ENCODE measurements at regions not wholly inside any gene's neighbourhood (a gene's known extent, or its start where the extent isn't known, plus 50 kb on each side); places are given as distances from the start of the nearest gene placed in this dataset.
"Not testable (repeated sequence)": the region's sequence is repeated elsewhere in the genome, so short reads cannot be mapped to it uniquely, and the experiment has no call there.

GRCh38 chr6:126673749-126674148, 333.8 kb downstream of the CENPW start:
- DNase-seq: not testable (repeated sequence)

DNA sequence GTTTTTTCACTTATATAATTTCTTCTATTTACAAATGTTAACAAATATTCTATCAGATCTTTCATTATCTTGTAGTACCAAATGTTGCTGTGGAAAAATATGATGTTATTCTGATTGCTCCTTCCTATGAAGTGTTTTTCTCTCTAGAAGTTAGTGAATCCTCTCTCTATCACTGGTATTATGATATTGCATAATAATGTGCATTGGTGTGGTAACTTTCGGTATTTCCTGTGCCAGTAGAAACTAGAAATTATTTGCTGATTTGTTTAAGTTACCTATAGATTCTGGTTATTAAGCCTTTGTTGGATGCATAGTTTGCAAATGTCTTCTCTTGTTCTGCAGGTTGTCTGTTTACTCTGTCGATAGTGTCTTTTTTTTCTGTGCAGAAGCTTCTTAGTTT, 342.5 kb downstream of the CENPW start:
- DNase-seq: no peak

DNA sequence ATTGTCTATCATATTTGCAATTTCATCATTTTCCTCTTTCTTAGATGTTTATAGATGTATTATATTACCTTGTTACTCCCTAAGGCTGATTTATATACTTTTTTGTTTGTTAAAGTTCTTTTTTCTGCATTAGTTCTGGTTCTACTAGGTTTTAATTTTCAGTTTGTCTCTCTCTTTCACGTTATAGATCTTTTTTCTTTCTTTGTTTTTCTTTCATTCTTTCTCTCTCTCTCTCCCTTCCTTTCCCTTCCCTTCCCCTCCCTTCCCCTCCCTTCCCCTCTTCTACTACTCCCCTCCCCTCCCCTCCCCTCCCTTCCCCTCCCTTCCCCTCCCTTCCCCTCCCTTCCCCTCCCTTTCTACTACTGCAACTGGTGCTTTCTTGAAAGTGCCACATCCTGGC, 345.3 kb downstream of the CENPW start:
- DNase-seq: no peak

GRCh38 chr6:126696921-126697693, 357.2 kb downstream of the CENPW start:
- peak; percentile 89 for DNase-seq

- no peak for DNase-seq
These were observed 358.9 kb downstream of the CENPW start for GRCh38 chr6:126698732-126699240.

- DNase-seq: no peak
These were observed 362.0 kb downstream of the CENPW start for GRCh38 chr6:126701676-126702560.

DNA sequence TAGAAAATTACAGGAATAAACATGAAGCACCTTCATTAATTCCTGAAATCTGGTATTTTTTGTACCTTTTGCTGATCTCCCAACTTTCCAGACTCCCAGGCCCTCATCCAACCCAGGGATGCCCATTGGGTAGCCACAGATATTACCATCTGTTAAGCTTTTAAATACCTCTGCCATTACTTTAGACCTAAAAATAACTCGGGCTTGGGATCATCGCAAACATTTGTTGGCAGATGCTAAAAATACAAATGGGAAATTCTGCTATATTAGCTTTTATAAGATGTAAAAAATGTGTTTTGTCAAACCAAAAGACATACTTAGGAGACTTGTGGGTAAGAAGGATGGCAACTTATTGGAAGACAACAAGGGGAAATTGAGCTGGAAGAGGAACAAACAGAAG, 376.1 kb downstream of the CENPW start:
- no peak for DNase-seq

GRCh38 chr6:126716826-126717509, 377.1 kb downstream of the CENPW start:
- DNase-seq: no peak

DNA sequence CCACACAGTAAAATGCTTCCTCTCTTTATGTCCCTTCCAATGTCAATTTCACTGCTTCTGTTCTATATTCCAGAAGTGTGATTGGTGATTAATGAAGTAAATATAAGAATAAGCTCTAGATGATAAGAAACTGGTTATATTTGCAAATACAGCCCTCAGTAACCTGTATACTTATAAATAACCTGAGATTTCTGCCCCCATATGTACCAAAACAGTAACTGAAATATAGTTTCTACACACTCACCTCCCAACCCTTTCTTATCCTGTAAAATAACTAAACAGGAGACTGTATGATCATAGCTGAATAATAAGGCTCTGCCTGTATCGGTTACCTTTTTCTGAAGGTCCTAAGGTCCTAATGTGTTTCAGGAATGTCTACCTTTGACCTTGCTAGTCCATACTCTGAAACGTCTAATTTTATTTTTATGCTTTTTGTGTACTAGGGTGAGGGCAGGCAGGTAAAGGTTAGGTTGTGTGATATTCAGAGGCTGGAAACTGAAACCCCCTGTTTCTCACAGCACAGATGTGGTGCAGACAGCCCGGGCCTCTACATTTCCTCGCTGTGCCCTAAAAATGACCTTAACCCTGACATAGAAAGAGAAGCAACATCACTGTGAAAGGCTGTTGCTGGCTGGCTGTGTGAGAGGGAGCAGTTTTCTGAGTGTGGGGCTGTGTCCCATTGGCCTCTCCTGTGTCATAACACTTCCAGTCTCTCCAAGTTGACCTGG, 378.8 kb downstream of the CENPW start:
- no peak for DNase-seq

GRCh38 chr6:126720304-126720703, 380.4 kb downstream of the CENPW start:
- no peak for DNase-seq

DNA sequence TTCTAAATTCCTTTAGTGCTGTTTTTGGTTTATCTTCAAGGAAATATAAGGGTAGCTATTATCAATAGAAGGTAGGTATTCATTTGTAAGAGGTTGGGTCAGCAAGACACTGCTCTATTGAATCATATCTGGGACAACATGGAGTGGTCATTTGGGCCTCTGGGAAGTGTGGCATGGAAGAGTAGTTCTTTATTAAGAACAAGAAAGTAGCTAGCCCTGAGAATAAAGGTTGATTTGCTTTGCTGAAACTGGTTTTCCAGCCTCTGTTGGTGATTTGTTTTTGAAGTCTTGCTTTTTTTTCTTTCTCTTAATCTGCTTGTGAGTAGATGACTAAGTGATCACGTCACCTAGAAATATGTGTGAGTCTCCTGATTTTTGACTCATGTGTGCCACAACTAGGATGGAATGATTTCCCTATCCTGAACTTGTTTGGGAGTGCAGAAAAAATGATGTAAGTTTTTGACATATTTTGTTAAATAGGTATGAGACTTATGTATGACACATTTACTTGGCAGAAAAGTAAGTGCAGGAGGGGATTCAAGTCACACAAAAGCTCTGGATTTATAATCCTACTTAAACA, 381.8 kb downstream of the CENPW start:
- no peak for DNase-seq

DNA sequence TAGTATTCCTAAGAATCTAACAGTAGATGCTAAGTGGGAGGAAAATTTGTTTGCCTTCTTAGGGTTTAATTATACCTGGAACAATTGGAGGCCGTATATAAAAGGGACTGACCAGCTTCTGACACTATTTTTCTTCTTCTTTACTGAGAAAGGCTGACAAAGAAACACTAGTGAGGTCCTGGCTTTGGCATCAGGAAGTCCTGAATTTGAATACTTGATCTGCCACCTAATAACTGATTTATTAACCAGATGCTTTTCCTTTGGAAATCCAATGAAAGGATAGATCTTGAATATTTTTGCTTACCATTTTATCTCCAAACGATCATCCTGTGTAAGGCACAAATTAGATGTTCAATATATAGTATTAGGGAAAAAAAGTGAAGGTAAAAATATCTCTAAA, 382.5 kb downstream of the CENPW start:
- no peak for DNase-seq

- DNase-seq: no peak
These were observed 383.7 kb downstream of the CENPW start for GRCh38 chr6:126723541-126724170.

GRCh38 chr6:126724821-126725220, 384.9 kb downstream of the CENPW start:
- no peak for DNase-seq

DNA sequence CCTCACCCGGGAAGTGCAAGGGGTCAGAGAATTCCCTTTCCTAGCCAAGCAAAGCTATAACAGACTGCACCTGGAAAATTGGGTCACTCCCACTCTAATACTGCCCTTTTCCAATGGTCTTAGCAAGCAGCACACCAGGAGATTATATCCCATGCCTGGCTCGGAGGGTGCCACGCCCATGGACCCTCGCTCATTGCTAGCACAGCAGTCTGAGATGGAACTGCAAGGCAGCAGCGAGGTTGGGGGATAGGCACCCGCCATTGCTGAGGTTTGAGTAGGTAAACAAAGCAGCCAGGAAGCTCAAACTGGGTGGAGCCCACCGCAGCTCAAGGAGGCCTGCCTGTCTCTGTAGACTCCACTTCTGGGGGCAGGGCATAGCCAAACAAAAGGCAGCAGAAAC, 386.5 kb downstream of the CENPW start:
- not testable (repeated sequence) for DNase-seq

DNA sequence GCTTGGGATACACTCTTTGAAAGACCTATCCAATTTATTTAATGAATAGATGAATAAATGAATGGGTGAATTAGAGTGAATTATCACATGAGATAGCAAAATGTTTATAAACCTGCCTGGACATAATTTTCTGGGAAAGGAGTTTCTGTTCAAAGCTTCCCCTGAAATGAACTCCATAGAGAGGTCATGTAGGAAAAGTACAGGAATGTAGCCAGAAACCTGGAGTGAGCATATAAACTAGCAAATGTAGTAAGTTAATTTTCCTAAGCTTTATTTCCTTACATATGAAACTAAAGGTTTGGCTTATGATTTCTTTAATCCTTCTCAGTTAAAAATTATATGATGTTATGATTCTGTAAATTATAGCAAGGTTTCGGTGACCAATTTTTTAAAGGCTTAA, 380.3 kb upstream of the RSPO3 start:
- no peak for DNase-seq

GRCh38 chr6:126738641-126739040, 379.8 kb upstream of the RSPO3 start:
- no peak for DNase-seq

DNA sequence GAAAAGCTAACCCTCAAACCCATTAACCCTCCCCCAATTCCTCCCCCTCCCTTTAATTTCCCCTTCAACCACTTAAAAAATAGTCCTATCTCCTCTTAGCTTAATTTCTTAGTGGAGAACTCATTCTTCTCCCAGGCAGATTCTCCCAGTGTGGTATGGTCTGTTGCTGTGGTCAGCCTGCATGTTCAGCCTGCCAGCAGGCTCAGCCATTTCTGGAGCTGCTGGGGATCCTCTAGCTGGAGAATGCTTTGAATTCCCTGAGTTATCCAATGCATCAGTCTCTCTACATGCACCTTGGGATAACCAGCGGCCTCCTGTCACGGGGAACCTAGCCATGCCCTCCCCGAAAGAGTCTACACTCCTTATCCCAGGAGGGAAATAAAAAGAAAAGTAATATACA, 375.4 kb upstream of the RSPO3 start:
- no peak for DNase-seq

DNA sequence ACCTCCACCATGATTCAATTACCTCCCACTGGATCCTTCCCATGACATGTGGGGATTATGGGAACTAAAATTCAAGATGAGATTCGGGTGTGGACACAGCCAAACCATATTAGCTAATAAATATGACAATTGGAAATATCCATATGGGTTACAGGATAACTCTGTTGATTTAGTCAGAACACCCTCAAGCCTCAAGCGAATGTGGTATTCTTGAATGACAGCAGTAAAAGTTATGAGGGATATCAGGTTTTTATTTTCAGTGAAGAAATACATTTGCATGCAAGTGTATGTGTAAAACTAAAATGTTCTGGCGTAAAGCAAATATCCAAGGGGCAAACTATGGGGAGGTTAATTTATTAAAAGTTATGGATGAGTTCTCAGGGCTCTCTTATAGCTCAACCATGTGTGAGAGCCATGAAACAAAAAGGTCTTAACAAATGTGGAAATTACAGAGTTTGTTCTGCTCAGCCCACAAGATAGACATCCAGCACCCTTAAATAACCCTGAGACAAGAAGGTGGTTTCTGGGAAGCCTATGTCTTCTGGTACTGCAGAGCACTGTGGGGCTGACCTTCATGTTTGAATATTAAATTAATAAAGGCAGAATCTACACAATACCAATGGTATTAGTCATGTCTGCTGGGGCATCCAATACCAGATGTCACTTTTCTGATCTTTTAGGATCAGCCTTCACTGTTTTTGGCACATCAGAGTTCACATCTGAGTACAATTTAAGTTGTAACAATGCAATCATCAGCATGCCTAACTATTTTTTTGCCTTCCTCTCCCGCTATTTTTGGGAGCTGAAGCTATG, 370.5 kb upstream of the RSPO3 start:
- DNase-seq: no peak

DNA sequence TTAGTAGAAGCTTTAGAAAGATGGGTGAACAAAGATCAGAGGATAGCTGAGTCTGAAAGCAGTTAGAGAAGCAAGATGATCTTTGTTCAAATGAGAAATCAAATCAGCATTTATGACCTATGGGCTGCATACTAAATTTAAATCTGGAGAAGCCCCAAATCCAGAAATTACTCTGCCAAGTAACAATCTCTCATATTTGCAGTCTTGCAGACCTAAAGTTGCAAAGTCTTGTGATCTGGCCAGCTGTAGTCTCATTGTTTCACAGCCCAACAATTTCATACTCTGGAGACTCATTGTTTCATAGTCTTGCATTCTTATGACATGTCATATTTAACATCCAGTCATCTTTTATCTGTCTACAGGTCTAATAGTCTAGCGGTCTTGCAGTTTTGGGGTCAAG, 364.9 kb upstream of the RSPO3 start:
- DNase-seq: no peak

GRCh38 chr6:126761854-126762253, 356.6 kb upstream of the RSPO3 start:
- no peak for DNase-seq

Data from NCI-H1092 treated with DMSO at 0.1 percent for 48 hours (cell line).